Uterus (tissue), 3 donors: ENCODE measurements at regions not wholly inside any gene's neighbourhood (a gene's known extent, or its start where the extent isn't known, plus 50 kb on each side); places are given as distances from the start of the nearest gene placed in this dataset.

Experiments
- DNase-seq, 2 donors: peaks; one replicate each; pipeline ENCODE4 v3.0.0-alpha.2; 2019 to 2020
- H3K27ac ChIP-seq, 2 donors: fragments of 200-600 bp; sonication (generic); 1 replicate in 1 of 2; 2 replicates in 1 of 2; pipeline ENCODE4 v1.5.1; 2016 to 2018
- H3K27me3 ChIP-seq, 2 donors: fragments of 200-600 bp; sonication (generic); one replicate each; pipeline ENCODE4 v1.5.1; 2018 to 2019; ENCODE audit warnings: control low read depth in 1 of 2
- H3K36me3 ChIP-seq, 2 donors: fragments of 200-600 bp; sonication (generic); one replicate each; pipeline ENCODE4 v1.5.1; 2019; ENCODE audit warnings: control low read depth in 1 of 2
- H3K4me1 ChIP-seq, 2 donors: fragments of 200-600 bp; sonication (generic); one replicate each; pipeline ENCODE4 v1.5.1; 2018 to 2019; ENCODE audit warnings: control low read depth in 1 of 2
- H3K4me3 ChIP-seq, 2 donors: fragments of 200-600 bp; sonication (generic); 1 replicate in 1 of 2; 2 replicates in 1 of 2; pipeline ENCODE4 v1.5.1; 2018 to 2019; ENCODE audit warnings: mild to moderate bottlenecking in 1 of 2
- H3K9me3 ChIP-seq, 2 donors: fragments of 200-600 bp; sonication (generic); one replicate each; pipeline ENCODE4 v1.5.1; 2019; ENCODE audit warnings: control low read depth in 1 of 2
- CTCF ChIP-seq, 4 experiments: fragments of 200-600 bp in 2 of 4; fragments of 450-650 bp in 2 of 4; sonication (generic) in 2 of 4; IDR thresholded peaks; one replicate each; pipeline ENCODE4 v1.5.1; 2016 to 2019; ENCODE audit warnings: antibody characterized with exemption in 4 of 4, mild to moderate bottlenecking in 2 of 4, moderate library complexity in 1 of 4
- POLR2A ChIP-seq, 2 donors: fragments of 450-650 bp; IDR thresholded peaks; one replicate each; pipeline ENCODE4 v1.6.1; 2016; ENCODE audit warnings: antibody characterized with exemption in 2 of 2, mild to moderate bottlenecking in 1 of 2, moderate library complexity in 1 of 2
- intact Hi-C: fragments of 100-400 bp; cut with DNase I; formaldehyde crosslinking; loops from one replicate; pipeline ENCODE4 v1.15.1; 2023; ENCODE audit warnings: low total_unique reads
- donor health status: DM: yes; HTN: yes; CAD: no.

DNA sequence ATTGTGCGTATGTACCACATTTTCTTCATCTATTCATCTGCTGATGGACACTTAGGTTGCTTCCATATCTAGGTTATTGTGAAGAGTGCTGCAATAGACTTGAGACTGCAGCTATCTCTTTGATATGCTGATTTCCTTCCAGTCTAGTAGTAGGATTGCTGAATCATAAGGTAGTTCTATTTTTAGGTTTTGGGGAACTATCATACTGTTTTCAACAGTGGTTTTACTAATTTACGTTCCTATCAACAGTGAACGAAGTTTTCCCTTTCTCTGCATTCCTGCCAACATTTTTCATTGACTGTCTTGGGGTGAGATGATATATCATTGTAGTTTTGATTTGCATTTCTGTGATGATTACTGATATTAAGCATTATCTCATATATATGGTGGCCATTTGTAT, 482.2 kb downstream of the SLC16A7 start:
- Histone ChIP-seq H3K36me3 (no peaks in the 10 kb centered on the region), H3K27me3 (no peaks in the 10 kb centered on the region), H3K4me3 (no peak overlapping the region), H3K27ac (no peak overlapping the region), H3K9me3 (no peaks in the 10 kb centered on the region), H3K4me1 (no peaks in the 10 kb centered on the region)
- intact Hi-C loops, result no loop called here
- no peak for DNase-seq
- TF ChIP-seq POLR2A (IDR thresholded peaks at IDR 0.05) (no peak), CTCF (IDR thresholded peaks at IDR 0.05) (no peak)

- H3K27me3 ChIP-seq, result no peaks in the 10 kb centered on the region
- intact Hi-C loops, result no loop called here
- no peak overlapping the region for H3K4me3 ChIP-seq
- no peaks in the 10 kb centered on the region for H3K4me1 ChIP-seq
- H3K36me3 ChIP-seq, result no peaks in the 10 kb centered on the region
- TF ChIP-seq POLR2A (IDR thresholded peaks at IDR 0.05) (no peak), CTCF (IDR thresholded peaks at IDR 0.05) (no peak)
- DNase-seq, result no peak
- H3K27ac ChIP-seq, result no peak overlapping the region
- no peaks in the 10 kb centered on the region for H3K9me3 ChIP-seq
These were observed 497.6 kb downstream of the SLC16A7 start for GRCh38 chr12:60093428-60093827.

DNA sequence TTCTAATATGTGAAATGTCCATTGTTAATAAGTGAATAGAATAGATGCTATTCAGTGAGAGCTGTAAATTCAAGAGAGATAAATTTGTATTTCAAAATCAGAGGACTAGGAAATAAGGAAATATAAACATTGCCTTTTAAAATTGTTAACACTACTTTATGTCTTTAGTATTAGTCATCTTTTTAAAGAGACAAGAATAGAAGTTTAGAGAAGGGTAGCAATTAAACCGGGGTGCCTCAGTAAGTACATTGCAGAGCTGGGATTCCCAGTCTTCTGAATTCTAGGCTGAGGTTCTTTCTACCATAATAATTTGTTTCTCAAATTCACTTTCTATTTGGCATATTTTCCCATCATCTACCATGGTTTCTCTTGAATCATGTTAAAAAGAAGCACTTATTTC, 498.6 kb downstream of the SLC16A7 start:
- intact Hi-C loops, result no loop called here
- no peaks in the 10 kb centered on the region for H3K9me3 ChIP-seq
- no peak overlapping the region for H3K27ac ChIP-seq
- no peak overlapping the region for H3K4me3 ChIP-seq
- TF ChIP-seq POLR2A (IDR thresholded peaks at IDR 0.05) (no peak), CTCF (IDR thresholded peaks at IDR 0.05) (no peak)
- no peaks in the 10 kb centered on the region for H3K4me1 ChIP-seq
- no peak for DNase-seq
- H3K36me3 ChIP-seq, result no peaks in the 10 kb centered on the region
- no peaks in the 10 kb centered on the region for H3K27me3 ChIP-seq

DNA sequence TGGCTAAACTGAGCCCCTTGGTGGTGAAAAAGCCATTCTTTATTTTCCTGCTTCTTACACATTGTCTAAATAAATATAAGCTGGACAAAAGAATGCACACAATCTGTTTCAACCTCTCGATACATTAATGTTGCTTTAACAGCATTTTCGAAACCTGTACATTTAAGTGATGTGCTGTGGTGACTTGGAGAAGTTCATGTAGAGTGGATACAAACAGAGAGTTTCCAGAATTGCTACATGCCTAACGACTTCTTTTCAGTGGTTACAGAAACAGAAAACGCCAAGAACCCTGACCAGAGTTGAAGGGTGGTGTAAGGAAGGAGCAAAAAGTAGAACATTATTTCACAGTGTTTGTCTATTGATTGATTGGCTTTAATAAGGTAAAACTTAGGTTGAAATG, 500.9 kb downstream of the SLC16A7 start:
- H3K27ac ChIP-seq, result no peak overlapping the region
- no peaks in the 10 kb centered on the region for H3K36me3 ChIP-seq
- no peak overlapping the region for H3K4me3 ChIP-seq
- H3K4me1 ChIP-seq, result no peaks in the 10 kb centered on the region
- intact Hi-C loops, result no loop called here
- no peak for DNase-seq
- no peak for TF ChIP-seq CTCF (IDR thresholded peaks at IDR 0.05)
- no peak for TF ChIP-seq POLR2A (IDR thresholded peaks at IDR 0.05)
- H3K9me3 ChIP-seq, result no peaks in the 10 kb centered on the region
- no peaks in the 10 kb centered on the region for H3K27me3 ChIP-seq

DNA sequence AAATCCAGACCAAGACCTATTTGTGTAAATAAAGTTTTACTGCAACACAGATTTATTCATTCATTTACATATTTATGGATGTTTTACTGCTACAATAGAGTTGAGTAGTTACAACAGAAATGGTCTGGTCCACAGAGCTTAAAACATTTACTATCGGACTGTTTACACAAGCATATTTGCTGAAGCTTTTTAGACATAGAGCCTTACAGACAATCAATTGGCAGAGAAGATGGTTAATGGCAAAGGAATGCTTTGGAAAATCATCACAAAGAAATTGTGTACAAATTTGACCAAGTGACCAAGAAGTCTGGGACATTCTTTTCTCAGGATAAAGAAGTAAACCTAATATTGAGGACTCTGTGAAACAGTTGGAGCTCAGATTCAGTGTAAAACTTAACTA, 504.3 kb downstream of the SLC16A7 start:
- no peaks in the 10 kb centered on the region for H3K36me3 ChIP-seq
- DNase-seq, result no peak
- TF ChIP-seq CTCF (IDR thresholded peaks at IDR 0.05) (no peak), POLR2A (IDR thresholded peaks at IDR 0.05) (no peak)
- H3K4me3 ChIP-seq, result no peak overlapping the region
- no peaks in the 10 kb centered on the region for H3K9me3 ChIP-seq
- no peak overlapping the region for H3K27ac ChIP-seq
- H3K27me3 ChIP-seq, result no peaks in the 10 kb centered on the region
- no peaks in the 10 kb centered on the region for H3K4me1 ChIP-seq
- intact Hi-C loops, result no loop called here
